IMR-90 (cell line): ENCODE measurements at regions not wholly inside any gene's neighbourhood (a gene's known extent, or its start where the extent isn't known, plus 50 kb on each side); places are given as distances from the start of the nearest gene placed in this dataset.

ENCODE experiments used
- BHLHE40 ChIP-seq: fragments of 150-350 bp; IDR thresholded peaks from 2 replicates; pipeline ENCODE4 v1.6.1; 2016; ENCODE audit warnings: mild to moderate bottlenecking, low read depth, low read length
- CEBPB ChIP-seq: IDR thresholded peaks from 2 replicates; pipeline ENCODE4 v1.6.1; 2012; ENCODE audit warnings: low read depth, low read length, improper control_type of control experiment
- CHD1 ChIP-seq: IDR thresholded peaks from 2 replicates; pipeline ENCODE4 v1.6.1; 2012; ENCODE audit warnings: low read depth, low read length, improper control_type of control experiment
- CTCF ChIP-seq: conservative IDR thresholded peaks from 2 replicates; pipeline ENCODE4 v1.5.1; 2012; ENCODE audit warnings: mild to moderate bottlenecking, low read depth, low read length, improper control_type of control experiment
- ELK1 ChIP-seq: fragments of 150-350 bp; IDR thresholded peaks from 2 replicates; pipeline ENCODE4 v1.6.1; 2016; ENCODE audit warnings: low read depth, mild to moderate bottlenecking, low read length, moderate library complexity, borderline replicate concordance
- MAFK ChIP-seq: IDR thresholded peaks from 2 replicates; pipeline ENCODE4 v1.6.1; 2012; ENCODE audit warnings: low read depth, low read length, improper control_type of control experiment
- MXI1 ChIP-seq: IDR thresholded peaks from 2 replicates; pipeline ENCODE4 v1.6.1; 2012; ENCODE audit warnings: low read depth, mild to moderate bottlenecking, low read length, moderate library complexity, borderline replicate concordance
- POLR2A ChIP-seq: IDR thresholded peaks from 2 replicates; pipeline ENCODE4 v1.6.1; 2012; ENCODE audit warnings: mild to moderate bottlenecking, low read depth, low read length
- RAD21 ChIP-seq: IDR thresholded peaks from 2 replicates; pipeline ENCODE4 v1.6.1; 2012; ENCODE audit warnings: low read length, improper control_type of control experiment
- RCOR1 ChIP-seq: IDR thresholded peaks from 2 replicates; pipeline ENCODE4 v1.6.1; 2012; ENCODE audit warnings: mild to moderate bottlenecking, low read length, improper control_type of control experiment; ENCODE audit not compliant: insufficient replicate concordance
- SMC3 ChIP-seq: fragments of 150-350 bp; IDR thresholded peaks from 2 replicates; pipeline ENCODE4 v1.6.1; 2016; ENCODE audit warnings: low read depth, mild to moderate bottlenecking, antibody characterized with exemption, low read length, moderate library complexity
- USF2 ChIP-seq: fragments of 150-350 bp; IDR thresholded peaks from 2 replicates; pipeline ENCODE4 v1.6.1; 2017; ENCODE audit warnings: mild to moderate bottlenecking, antibody characterized with exemption, low read length, low read depth

GRCh38 chr20:48338717-48339116 lies 489.1 kb downstream of the PREX1 start:
- TF ChIP-seq ELK1 (no peak), MAFK (no peak), POLR2A (no peak), CTCF (no peak), SMC3 (no peak), USF2 (no peak), RAD21 (no peak), RCOR1 (no peak), CHD1 (no peak), CEBPB (no peak), BHLHE40 (no peak), MXI1 (no peak)
